Sigmoid colon (tissue), 6 donors: ENCODE measurements at regions not wholly inside any gene's neighbourhood (a gene's known extent, or its start where the extent isn't known, plus 50 kb on each side); places are given as distances from the start of the nearest gene placed in this dataset.

Source experiments
- DNase-seq: peaks from one replicate; pipeline ENCODE4 v3.0.0-alpha.2; 2019
- H3K27ac ChIP-seq, 4 donors: fragments of 200-600 bp; sonication (generic); one replicate each; pipeline ENCODE4 v1.5.1; 2016 to 2019; ENCODE audit warnings: mild to moderate bottlenecking in 1 of 4
- H3K27me3 ChIP-seq, 3 donors: fragments of 200-600 bp; sonication (generic); one replicate each; pipeline ENCODE4 v1.5.1; 2019; ENCODE audit warnings: mild to moderate bottlenecking in 1 of 3
- H3K36me3 ChIP-seq, 4 donors: fragments of 200-600 bp; sonication (generic); one replicate each; pipeline ENCODE4 v1.5.1; 2016 to 2019
- H3K4me1 ChIP-seq, 4 donors: fragments of 200-600 bp; sonication (generic); one replicate each; pipeline ENCODE4 v1.5.1; 2017 to 2019
- H3K4me3 ChIP-seq, 4 donors: fragments of 200-600 bp; sonication (generic); one replicate each; pipeline ENCODE4 v1.5.1; 2017 to 2019; ENCODE audit warnings: mild to moderate bottlenecking in 2 of 4, moderate library complexity in 1 of 4
- H3K9me3 ChIP-seq, 4 donors: fragments of 200-600 bp in 3 of 4; sonication (generic) in 3 of 4; one replicate each; pipeline versions ENCODE4 v1.5.1 to v1.6.1; 2013 to 2019
- CTCF ChIP-seq, 4 experiments: fragments of 450-650 bp in 3 of 4; fragments of 200-600 bp in 1 of 4; IDR thresholded peaks; one replicate each; pipeline ENCODE4 v1.5.1; 2016 to 2019; ENCODE audit warnings: antibody characterized with exemption in 4 of 4, mild to moderate bottlenecking in 3 of 4, moderate library complexity in 2 of 4
- EP300 ChIP-seq, 4 donors: sonication (generic); formaldehyde crosslinking; IDR thresholded peaks; one replicate each; pipeline ENCODE4 v1.6.1; 2017; ENCODE audit warnings: antibody characterized with exemption in 4 of 4
- POLR2A ChIP-seq, 2 donors: fragments of 450-650 bp; IDR thresholded peaks; one replicate each; pipeline ENCODE4 v1.6.1; 2016; ENCODE audit warnings: antibody characterized with exemption in 2 of 2, mild to moderate bottlenecking in 2 of 2, moderate library complexity in 2 of 2
- POLR2AphosphoS5 ChIP-seq, 4 donors: sonication (generic); formaldehyde crosslinking; IDR thresholded peaks; one replicate each; pipeline ENCODE4 v1.6.1; 2017; ENCODE audit warnings: antibody characterized with exemption in 4 of 4
- WGBS, 2 donors: extraction: QIAGEN DNeasy Blood & Tissue Kit; methylation state at CpG; one replicate each; pipeline ENCODE4 v1.1.7; 2013; 5-methylcytosine and 5-hydroxymethylcytosine counted together
- intact Hi-C: fragments of 100-400 bp; cut with DNase I; formaldehyde crosslinking; loops from one replicate; pipeline ENCODE4 v1.15.1; 2023
- donor health status: healthy with polysubstance abuse.
- donor health status: healthy.

- H3K4me1 ChIP-seq = peaks cover 0 to 12% (median 3%) of the 10 kb centered on the region in 4 donors
- TF ChIP-seq CTCF (IDR thresholded peaks at IDR 0.05) = no peak
- TF ChIP-seq EP300 (IDR thresholded peaks at IDR 0.05) = no peak
- no peak for TF ChIP-seq POLR2A (IDR thresholded peaks at IDR 0.05)
- TF ChIP-seq POLR2AphosphoS5 (IDR thresholded peaks at IDR 0.05) = no peak
- intact Hi-C loops = no loop called here
- H3K27ac ChIP-seq = no peak overlapping the region
- DNase-seq = no peak
- no peaks in the 10 kb centered on the region for H3K36me3 ChIP-seq
- no peaks in the 10 kb centered on the region for H3K27me3 ChIP-seq
- 82 to 88% methylated on average over 13 of the region's 13 CpGs for WGBS, 2 donors
- no peaks in the 10 kb centered on the region for H3K9me3 ChIP-seq
- H3K4me3 ChIP-seq = no peak overlapping the region
These were observed 301.2 kb upstream of the PPARGC1A start for GRCh38 chr4:24190761-24191695.

DNA sequence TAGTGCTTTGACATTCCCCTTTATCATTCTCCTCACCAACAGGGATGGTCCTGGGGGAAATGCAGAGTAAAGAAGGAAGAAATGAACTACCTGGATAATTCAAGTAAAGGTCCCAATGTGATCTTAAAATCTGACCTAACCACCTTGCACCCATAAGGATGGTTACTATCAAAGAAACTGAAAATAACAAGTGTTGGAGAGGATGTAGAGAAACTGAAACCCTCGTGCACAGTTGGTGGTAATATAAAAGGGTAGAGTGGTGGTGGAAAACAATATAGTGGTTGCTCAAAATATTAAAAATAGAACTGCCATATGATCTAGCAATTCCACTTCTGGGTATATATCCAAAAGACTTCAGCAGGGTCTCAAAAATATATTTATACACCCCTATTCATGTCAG lies 298.6 kb upstream of the PPARGC1A start:
- intact Hi-C loops = no loop called here
- Histone ChIP-seq H3K27ac (no peak overlapping the region), H3K4me1 (peaks cover 0 to 12% (median 3%) of the 10 kb centered on the region in 4 donors), H3K9me3 (no peaks in the 10 kb centered on the region), H3K4me3 (no peak overlapping the region), H3K36me3 (no peaks in the 10 kb centered on the region), H3K27me3 (no peaks in the 10 kb centered on the region)
- WGBS, 2 donors = 73 to 84% methylated on average over 1 of the region's 1 CpG
- no peak for DNase-seq
- TF ChIP-seq CTCF (IDR thresholded peaks at IDR 0.05) (no peak), POLR2AphosphoS5 (IDR thresholded peaks at IDR 0.05) (no peak)

DNA sequence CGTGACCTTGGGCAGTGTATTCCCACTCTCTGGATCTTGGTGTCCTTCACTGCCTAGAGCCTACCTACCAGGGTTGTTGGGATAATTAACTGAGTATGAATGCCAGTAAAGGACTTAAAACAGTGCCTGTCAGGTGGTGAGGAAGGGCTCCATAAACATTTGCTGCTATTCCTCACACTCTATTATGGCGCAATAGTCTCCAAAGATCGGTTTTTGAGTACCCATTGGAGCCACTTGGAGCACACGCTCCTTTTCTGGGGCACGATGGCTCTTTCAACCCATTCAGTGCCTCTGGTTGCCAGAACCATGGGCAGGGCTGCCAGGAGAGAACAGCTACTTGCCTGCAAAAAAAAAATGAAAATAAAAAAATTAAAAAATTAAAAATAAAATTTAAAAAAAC lies 296.6 kb upstream of the PPARGC1A start:
- 93 to 95% methylated on average over 5 of the region's 5 CpGs for WGBS, 2 donors
- Histone ChIP-seq H3K27me3 (no peaks in the 10 kb centered on the region), H3K4me3 (no peak overlapping the region), H3K9me3 (no peaks in the 10 kb centered on the region), H3K4me1 (peaks cover 0 to 9% (median 2%) of the 10 kb centered on the region in 4 donors), H3K36me3 (no peaks in the 10 kb centered on the region), H3K27ac (no peak overlapping the region)
- TF ChIP-seq CTCF (IDR thresholded peaks at IDR 0.05) (no peak), POLR2AphosphoS5 (IDR thresholded peaks at IDR 0.05) (no peak), POLR2A (IDR thresholded peaks at IDR 0.05) (no peak), EP300 (IDR thresholded peaks at IDR 0.05) (no peak)
- DNase-seq = no peak
- intact Hi-C loops = no loop called here

GRCh38 chr4:24181005-24181404 lies 291.2 kb upstream of the PPARGC1A start:
- WGBS, 2 donors = 83 to 91% methylated on average over 2 of the region's 2 CpGs
- no peaks in the 10 kb centered on the region for H3K27me3 ChIP-seq
- no peaks in the 10 kb centered on the region for H3K36me3 ChIP-seq

More at GRCh38 chr4:24181005-24181404, 291.2 kb upstream of the PPARGC1A start:
- TF ChIP-seq POLR2A (IDR thresholded peaks at IDR 0.05) (no peak), CTCF (IDR thresholded peaks at IDR 0.05) (no peak), EP300 (IDR thresholded peaks at IDR 0.05) (no peak), POLR2AphosphoS5 (IDR thresholded peaks at IDR 0.05) (no peak)
- Histone ChIP-seq H3K4me1 (no peaks in the 10 kb centered on the region), H3K4me3 (no peak overlapping the region), H3K9me3 (no peaks in the 10 kb centered on the region), H3K27ac (no peak overlapping the region)
- intact Hi-C loops = no loop called here
- no peak for DNase-seq
